Upper lobe of left lung (tissue), 6 donors: ENCODE measurements at regions not wholly inside any gene's neighbourhood (a gene's known extent, or its start where the extent isn't known, plus 50 kb on each side); places are given as distances from the start of the nearest gene placed in this dataset.

Experiments used
- ATAC-seq, 2 donors: fragments of 200-7000 bp; cut with Tn5 transposase; one replicate each; pipeline ENCODE4 v1.9.1; 2022; ENCODE audit warnings: mild to moderate bottlenecking in 2 of 2, moderate library complexity in 2 of 2; ENCODE audit not compliant: low FRiP score in 2 of 2
- DNase-seq, 2 donors: peaks; one replicate each; pipeline ENCODE4 v3.0.0-alpha.2; 2019 to 2020
- H3K27ac ChIP-seq, 4 donors: fragments of 200-600 bp; sonication (generic); one replicate each; pipeline ENCODE4 v1.5.1; 2016 to 2019
- H3K27me3 ChIP-seq, 4 donors: fragments of 200-600 bp; sonication (generic); one replicate each; pipeline ENCODE4 v1.5.1; 2017 to 2019
- H3K36me3 ChIP-seq, 4 donors: fragments of 200-600 bp; sonication (generic); one replicate each; pipeline ENCODE4 v1.5.1; 2016 to 2019
- H3K4me1 ChIP-seq, 4 donors: fragments of 200-600 bp; sonication (generic); one replicate each; pipeline ENCODE4 v1.5.1; 2018 to 2019
- H3K4me3 ChIP-seq, 4 donors: fragments of 200-600 bp; sonication (generic); one replicate each; pipeline ENCODE4 v1.5.1; 2017 to 2019; ENCODE audit warnings: mild to moderate bottlenecking in 2 of 4, moderate library complexity in 1 of 4
- H3K9me3 ChIP-seq, 4 donors: fragments of 200-600 bp; sonication (generic); one replicate each; pipeline ENCODE4 v1.5.1; 2018 to 2019
- EP300 ChIP-seq, 4 donors: sonication (generic); formaldehyde crosslinking; IDR thresholded peaks; one replicate each; pipeline ENCODE4 v1.5.1; 2017; ENCODE audit warnings: antibody characterized with exemption in 4 of 4, control low read depth in 2 of 4
- POLR2A ChIP-seq, 4 donors: fragments of 450-650 bp; IDR thresholded peaks; one replicate each; pipeline ENCODE4 v1.5.1; 2016 to 2017; ENCODE audit warnings: antibody characterized with exemption in 4 of 4, mild to moderate bottlenecking in 2 of 4
- POLR2AphosphoS5 ChIP-seq, 2 donors: sonication (generic); formaldehyde crosslinking; IDR thresholded peaks; one replicate each; pipeline ENCODE4 v1.5.1; 2017; ENCODE audit warnings: antibody characterized with exemption in 2 of 2
- WGBS, 2 donors: methylation state at CpG; one replicate each; pipeline ENCODE4 v1.1.5; 2017 to 2018; 5-methylcytosine and 5-hydroxymethylcytosine counted together
- TF ChIP-seq, protein P1 (sequence below), 6 experiments: fragments of 450-650 bp in 4 of 6; fragments of 200-600 bp in 2 of 6; sonication (generic) in 2 of 6; IDR thresholded peaks; one replicate each; pipeline ENCODE4 v1.5.1; 2016 to 2019; ENCODE audit warnings: antibody characterized with exemption in 6 of 6
- donor health status: DM: no; HTN: no; CAD: no; lungs with moderate emphysema.
- donor health status: DM: no; HTN: yes; CAD: no; lungs with severe emphysema.

DNA sequence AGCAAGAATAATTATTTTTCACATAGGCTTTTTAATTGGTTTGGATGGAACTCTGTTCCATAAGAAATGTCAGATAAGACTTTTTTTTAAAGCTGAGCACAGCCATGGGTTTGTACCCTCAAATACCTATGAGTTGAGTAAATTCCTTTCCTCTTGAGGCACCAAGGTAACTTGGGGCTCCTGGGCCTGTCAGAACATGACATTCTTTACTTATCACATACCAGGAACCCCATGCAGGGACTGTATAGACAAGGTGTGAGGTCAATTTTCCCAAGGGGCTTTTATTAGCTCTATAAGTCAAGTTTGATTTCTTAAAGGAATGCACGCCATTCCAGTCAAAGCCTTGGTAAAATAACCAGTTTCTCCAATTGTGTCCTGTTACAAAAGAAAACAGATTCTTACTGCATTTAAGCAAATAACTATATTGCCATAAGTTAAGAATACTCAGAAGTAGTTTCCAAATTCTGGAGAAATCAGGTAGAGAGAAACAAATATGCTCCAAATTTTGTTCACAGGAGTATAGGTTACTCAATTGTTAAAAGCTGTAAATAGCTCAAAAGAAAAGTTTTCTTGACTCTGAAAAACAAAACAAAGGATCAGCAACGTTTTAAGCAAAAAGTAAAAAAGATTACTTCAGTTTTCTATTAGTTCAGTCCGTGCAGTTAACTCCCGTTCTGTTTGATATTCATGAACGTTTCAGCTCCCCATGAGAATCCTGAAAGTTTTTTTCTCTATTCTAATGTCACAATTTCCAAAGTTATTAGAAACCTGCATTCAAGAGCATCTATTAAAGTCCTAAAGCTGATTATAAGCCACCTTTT lies 167.5 kb upstream of the NAMPT start:
- H3K36me3 ChIP-seq, result no peaks in the 10 kb centered on the region
- DNase-seq, result no peak
- TF ChIP-seq, protein P1, sequence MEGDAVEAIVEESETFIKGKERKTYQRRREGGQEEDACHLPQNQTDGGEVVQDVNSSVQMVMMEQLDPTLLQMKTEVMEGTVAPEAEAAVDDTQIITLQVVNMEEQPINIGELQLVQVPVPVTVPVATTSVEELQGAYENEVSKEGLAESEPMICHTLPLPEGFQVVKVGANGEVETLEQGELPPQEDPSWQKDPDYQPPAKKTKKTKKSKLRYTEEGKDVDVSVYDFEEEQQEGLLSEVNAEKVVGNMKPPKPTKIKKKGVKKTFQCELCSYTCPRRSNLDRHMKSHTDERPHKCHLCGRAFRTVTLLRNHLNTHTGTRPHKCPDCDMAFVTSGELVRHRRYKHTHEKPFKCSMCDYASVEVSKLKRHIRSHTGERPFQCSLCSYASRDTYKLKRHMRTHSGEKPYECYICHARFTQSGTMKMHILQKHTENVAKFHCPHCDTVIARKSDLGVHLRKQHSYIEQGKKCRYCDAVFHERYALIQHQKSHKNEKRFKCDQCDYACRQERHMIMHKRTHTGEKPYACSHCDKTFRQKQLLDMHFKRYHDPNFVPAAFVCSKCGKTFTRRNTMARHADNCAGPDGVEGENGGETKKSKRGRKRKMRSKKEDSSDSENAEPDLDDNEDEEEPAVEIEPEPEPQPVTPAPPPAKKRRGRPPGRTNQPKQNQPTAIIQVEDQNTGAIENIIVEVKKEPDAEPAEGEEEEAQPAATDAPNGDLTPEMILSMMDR (IDR thresholded peaks at IDR 0.05), result no peak
- H3K27me3 ChIP-seq, result no peaks in the 10 kb centered on the region
- no peak overlapping the region for H3K27ac ChIP-seq
- H3K9me3 ChIP-seq, result peaks cover 0 to 3% (median 0%) of the 10 kb centered on the region in 4 donors
- WGBS, 2 donors, result 74 to 80% methylated on average over 5 of the region's 5 CpGs
- peaks cover 0 to under 1% (median 0%) of the 10 kb centered on the region in 4 donors for H3K4me1 ChIP-seq
- ATAC-seq, result no peak
- H3K4me3 ChIP-seq, result no peak overlapping the region

GRCh38 chr7:106451171-106451570 lies 166.4 kb upstream of the NAMPT start:
- Histone ChIP-seq H3K36me3 (no peaks in the 10 kb centered on the region), H3K27me3 (no peaks in the 10 kb centered on the region), H3K4me3 (no peak overlapping the region), H3K9me3 (peaks cover 0 to 3% (median 0%) of the 10 kb centered on the region in 4 donors), H3K4me1 (peaks cover 0 to 5% (median 0%) of the 10 kb centered on the region in 4 donors), H3K27ac (no peak overlapping the region)
- TF ChIP-seq POLR2A (IDR thresholded peaks at IDR 0.05) (no peak), EP300 (IDR thresholded peaks at IDR 0.05) (no peak), POLR2AphosphoS5 (IDR thresholded peaks at IDR 0.05) (no peak)
- TF ChIP-seq, protein P1 (IDR thresholded peaks at IDR 0.05), result no peak
- WGBS, 2 donors, result 94 to 98% methylated on average over 4 of the region's 4 CpGs
- ATAC-seq (no peak), DNase-seq (no peak)

- 73 to 81% methylated on average over 3 of the region's 3 CpGs for WGBS, 2 donors
- Histone ChIP-seq H3K27me3 (no peaks in the 10 kb centered on the region), H3K4me1 (peaks cover 0 to 5% (median 0%) of the 10 kb centered on the region in 4 donors), H3K9me3 (peaks cover 0 to 3% (median 0%) of the 10 kb centered on the region in 4 donors), H3K4me3 (no peak overlapping the region), H3K36me3 (no peaks in the 10 kb centered on the region), H3K27ac (no peak overlapping the region)
- ATAC-seq (no peak), DNase-seq (no peak)
- TF ChIP-seq POLR2AphosphoS5 (IDR thresholded peaks at IDR 0.05), result no peak
- TF ChIP-seq, protein P1 (IDR thresholded peaks at IDR 0.05), result no peak
- no peak for TF ChIP-seq EP300 (IDR thresholded peaks at IDR 0.05)
- no peak for TF ChIP-seq POLR2A (IDR thresholded peaks at IDR 0.05)
These were observed 165.9 kb upstream of the NAMPT start for GRCh38 chr7:106450716-106451115.

DNA sequence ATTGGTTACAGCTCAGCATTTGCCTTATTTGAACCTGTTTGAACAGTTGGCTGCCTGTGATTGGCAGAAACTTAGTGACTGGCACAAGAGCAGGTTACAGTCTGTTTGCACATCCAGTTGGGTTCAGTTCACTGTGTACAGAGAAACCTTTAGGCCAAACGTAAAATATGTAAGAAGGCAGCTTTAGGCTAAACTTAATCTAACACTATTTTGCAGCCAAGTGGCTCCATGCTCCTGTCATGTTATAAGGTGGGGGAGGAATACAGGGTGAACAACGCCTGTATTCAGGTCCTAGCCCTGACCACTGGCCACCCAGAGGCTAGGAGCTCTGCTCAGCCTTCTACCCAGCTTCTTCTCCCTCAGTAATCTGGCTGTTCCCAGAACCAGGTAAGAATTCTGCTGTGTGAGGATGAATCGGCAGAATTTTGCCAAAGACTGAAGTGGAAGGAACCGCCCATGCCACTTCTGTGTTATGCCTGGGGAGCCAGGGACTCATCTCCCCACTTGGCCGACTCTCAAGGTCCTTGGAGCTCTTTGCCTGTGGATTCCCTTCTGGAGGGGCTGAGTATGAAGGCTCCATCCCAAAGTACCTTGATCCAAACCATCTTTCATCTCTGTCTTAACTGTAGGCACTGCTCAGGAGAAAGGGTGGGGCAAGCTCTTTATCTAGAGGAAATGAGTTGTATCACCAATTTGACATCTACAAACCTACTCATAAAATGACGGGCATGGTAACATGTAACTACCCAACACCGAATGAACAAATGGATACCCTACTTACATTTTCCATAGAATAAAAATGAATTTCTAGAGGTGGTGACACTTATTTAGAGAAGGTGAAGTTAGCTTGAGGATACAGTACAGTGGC lies 164.4 kb upstream of the NAMPT start:
- ATAC-seq (no peak), DNase-seq (peak in 1 of 2 donors; percentile 52)
- Histone ChIP-seq H3K27ac (peak overlapping the region in 1 of 4 donors; percentile 65), H3K9me3 (peaks cover 0 to 3% (median 0%) of the 10 kb centered on the region in 4 donors), H3K36me3 (no peaks in the 10 kb centered on the region), H3K4me3 (no peak overlapping the region), H3K27me3 (no peaks in the 10 kb centered on the region), H3K4me1 (peaks cover 0 to 5% (median 0%) of the 10 kb centered on the region in 4 donors)
- 68 to 70% methylated on average over 7 of the region's 7 CpGs for WGBS, 2 donors
- TF ChIP-seq EP300 (IDR thresholded peaks at IDR 0.05) (no peak), POLR2A (IDR thresholded peaks at IDR 0.05) (no peak), POLR2AphosphoS5 (IDR thresholded peaks at IDR 0.05) (no peak)
- TF ChIP-seq, protein P1 (IDR thresholded peaks at IDR 0.05), result no peak
